ENCODE measurements at regions not wholly inside any gene's neighbourhood (a gene's known extent, or its start where the extent isn't known, plus 50 kb on each side); places are given as distances from the start of the nearest gene placed in this dataset.

- TF ChIP-seq POLR2A (IDR thresholded peaks at IDR 0.05; ENCODE audit: low read depth, low read length) (no peak), CTCF (conservative IDR thresholded peaks at IDR 0.05; ENCODE audit: low read depth, low read length) (no peak), CEBPB (IDR thresholded peaks at IDR 0.05; ENCODE audit: low read depth, low read length) (no peak), RAD21 (IDR thresholded peaks at IDR 0.05; ENCODE audit: low read length) (no peak), MXI1 (IDR thresholded peaks at IDR 0.05; ENCODE audit: borderline replicate concordance, low read depth, low read length) (no peak), MAFK (IDR thresholded peaks at IDR 0.05; ENCODE audit: low read depth, low read length) (no peak), BHLHE40 (IDR thresholded peaks at IDR 0.05; ENCODE audit: low read depth, low read length) (no peak), RCOR1 (IDR thresholded peaks at IDR 0.05; ENCODE audit: insufficient replicate concordance, low read length) (no peak), MAZ (IDR thresholded peaks at IDR 0.05; ENCODE audit: borderline replicate concordance, low read depth, low read length) (no peak), FOS (IDR thresholded peaks at IDR 0.05; ENCODE audit: low read depth, low read length) (no peak), CHD1 (IDR thresholded peaks at IDR 0.05; ENCODE audit: low read depth, low read length) (no peak), ELK1 (IDR thresholded peaks at IDR 0.05; ENCODE audit: borderline replicate concordance, low read depth, low read length) (no peak)
Observed at GRCh38 chr1:177784409-177784808, 185.4 kb downstream of the SEC16B start.
